ENCODE measurements at regions not wholly inside any gene's neighbourhood (a gene's known extent, or its start where the extent isn't known, plus 50 kb on each side); places are given as distances from the start of the nearest gene placed in this dataset.
"Not testable (repeated sequence)": the region's sequence is repeated elsewhere in the genome, so short reads cannot be mapped to it uniquely, and the experiment has no call there.

DNA sequence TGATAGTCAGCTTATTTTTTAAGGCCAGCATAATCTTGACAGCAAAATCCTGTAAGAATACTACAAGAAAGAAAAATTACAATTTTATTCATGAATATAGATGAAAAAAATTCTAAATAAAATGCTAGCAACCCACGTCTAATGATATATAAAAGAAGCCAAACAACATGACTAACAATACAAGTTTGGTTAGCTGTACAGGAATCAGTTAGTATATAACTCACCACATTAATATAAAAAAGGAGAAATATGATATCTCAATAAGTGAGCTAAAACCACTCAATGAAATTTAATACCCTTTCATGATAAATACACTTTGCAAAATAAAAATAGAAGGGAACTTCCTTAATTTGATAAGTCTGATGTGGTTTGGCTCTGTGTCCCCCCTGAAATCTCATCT is 139.7 kb upstream of the MAN2A1 start:
- DNase-seq: no peak
- Histone ChIP-seq H3K4me1 (no peaks in the 10 kb centered on the region), H3K27me3 (no peaks in the 10 kb centered on the region), H3K27ac (no peak overlapping the region), H3K4me3 (no peak overlapping the region), H3K9me3 (no peaks in the 10 kb centered on the region), H3K36me3 (no peaks in the 10 kb centered on the region)
- TF ChIP-seq, protein P1, sequence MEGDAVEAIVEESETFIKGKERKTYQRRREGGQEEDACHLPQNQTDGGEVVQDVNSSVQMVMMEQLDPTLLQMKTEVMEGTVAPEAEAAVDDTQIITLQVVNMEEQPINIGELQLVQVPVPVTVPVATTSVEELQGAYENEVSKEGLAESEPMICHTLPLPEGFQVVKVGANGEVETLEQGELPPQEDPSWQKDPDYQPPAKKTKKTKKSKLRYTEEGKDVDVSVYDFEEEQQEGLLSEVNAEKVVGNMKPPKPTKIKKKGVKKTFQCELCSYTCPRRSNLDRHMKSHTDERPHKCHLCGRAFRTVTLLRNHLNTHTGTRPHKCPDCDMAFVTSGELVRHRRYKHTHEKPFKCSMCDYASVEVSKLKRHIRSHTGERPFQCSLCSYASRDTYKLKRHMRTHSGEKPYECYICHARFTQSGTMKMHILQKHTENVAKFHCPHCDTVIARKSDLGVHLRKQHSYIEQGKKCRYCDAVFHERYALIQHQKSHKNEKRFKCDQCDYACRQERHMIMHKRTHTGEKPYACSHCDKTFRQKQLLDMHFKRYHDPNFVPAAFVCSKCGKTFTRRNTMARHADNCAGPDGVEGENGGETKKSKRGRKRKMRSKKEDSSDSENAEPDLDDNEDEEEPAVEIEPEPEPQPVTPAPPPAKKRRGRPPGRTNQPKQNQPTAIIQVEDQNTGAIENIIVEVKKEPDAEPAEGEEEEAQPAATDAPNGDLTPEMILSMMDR (IDR thresholded peaks at IDR 0.05): no peak
- TF ChIP-seq POLR2A (IDR thresholded peaks at IDR 0.05): no peak

DNA sequence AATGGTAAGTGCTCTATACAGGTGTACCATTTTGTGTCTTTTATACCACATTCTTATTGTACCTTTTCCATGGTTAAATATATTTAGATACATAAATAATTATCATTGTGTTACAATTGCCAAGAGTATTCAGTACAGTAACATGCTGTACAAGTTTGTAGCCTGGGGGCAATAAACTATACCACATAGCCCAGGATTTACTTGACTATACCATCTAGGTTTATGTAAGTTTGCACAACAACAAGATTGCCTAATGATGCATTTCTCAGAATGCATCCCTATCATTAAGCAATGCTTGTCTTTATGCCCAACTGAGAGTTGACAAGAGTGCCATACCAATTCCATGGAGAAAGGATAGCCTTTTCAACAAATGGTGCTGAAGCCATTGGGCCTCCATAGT is 136.7 kb upstream of the PJA2 start:
- Histone ChIP-seq H3K9me3 (no peaks in the 10 kb centered on the region), H3K27me3 (no peaks in the 10 kb centered on the region), H3K4me3 (no peak overlapping the region), H3K4me1 (no peaks in the 10 kb centered on the region), H3K27ac (no peak overlapping the region), H3K36me3 (no peaks in the 10 kb centered on the region)
- DNase-seq: no peak
- TF ChIP-seq POLR2A (IDR thresholded peaks at IDR 0.05): no peak
- TF ChIP-seq, protein P1 (IDR thresholded peaks at IDR 0.05): no peak

DNA sequence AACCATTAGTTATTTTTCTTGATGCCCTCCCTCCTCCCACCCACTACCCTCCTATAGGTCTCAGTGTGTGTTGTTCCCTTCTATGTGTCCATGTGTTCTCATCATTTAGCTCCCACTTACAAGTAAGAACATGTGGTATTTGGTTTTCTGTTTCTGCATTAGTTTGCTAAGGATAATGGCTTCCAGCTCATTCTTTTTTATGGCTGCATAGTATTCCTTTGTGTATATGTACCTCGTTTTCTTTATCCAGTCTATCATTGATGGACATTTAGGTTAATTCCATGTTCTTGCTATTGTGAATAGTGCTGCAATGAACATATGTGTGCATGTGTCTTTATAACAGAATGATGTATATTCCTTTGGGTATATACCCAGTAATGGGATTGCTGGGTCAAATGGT is 135.1 kb upstream of the PJA2 start:
- H3K27ac ChIP-seq: not testable (repeated sequence)

DNA sequence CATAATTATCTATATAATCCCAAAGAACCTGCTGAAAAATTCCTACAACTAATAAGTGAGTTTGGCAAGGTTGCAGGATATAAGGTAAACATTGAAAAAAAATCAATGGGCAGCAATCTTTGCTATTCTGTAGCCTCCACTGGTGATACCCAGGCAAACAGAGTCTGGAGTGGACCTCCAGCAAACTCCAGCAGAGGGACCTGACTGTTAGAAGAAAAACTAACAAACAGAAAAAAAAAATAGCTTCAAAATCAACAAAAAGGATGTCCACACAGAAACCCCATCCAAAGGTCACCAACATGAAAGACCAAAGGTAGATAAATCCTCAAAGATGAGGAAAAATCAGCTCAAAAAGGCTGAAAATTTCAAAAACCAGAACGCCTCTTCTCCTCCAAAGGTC is 128.9 kb upstream of the PJA2 start:
- not testable (repeated sequence) for H3K9me3 ChIP-seq, DNase-seq, H3K36me3 ChIP-seq, H3K27ac ChIP-seq, H3K4me3 ChIP-seq, H3K27me3 ChIP-seq, H3K4me1 ChIP-seq

More for the DNA sequence above, 135.1 kb upstream of the PJA2 start:
- not testable (repeated sequence) for H3K4me3 ChIP-seq, H3K9me3 ChIP-seq, H3K27me3 ChIP-seq, H3K4me1 ChIP-seq, DNase-seq, H3K36me3 ChIP-seq

DNA sequence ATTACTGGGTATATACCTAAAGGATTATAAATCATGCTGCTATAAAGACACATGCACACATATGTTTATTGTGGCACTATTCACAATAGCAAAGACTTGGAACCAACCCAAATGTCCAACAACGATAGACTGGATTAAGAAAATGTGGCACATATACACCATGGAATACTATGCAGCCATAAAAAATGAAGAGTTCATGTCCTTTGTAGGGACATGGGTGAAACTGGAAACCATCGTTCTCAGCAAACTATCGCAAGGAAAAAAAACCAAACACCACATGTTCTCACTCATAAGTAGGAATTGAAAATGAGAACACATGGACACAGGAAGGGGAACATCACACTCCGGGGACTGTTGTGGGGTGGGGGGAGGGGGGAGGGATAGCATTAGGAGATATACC is 125.3 kb upstream of the PJA2 start:
- not testable (repeated sequence) for H3K27me3 ChIP-seq, H3K9me3 ChIP-seq, H3K27ac ChIP-seq, H3K4me1 ChIP-seq, H3K36me3 ChIP-seq, DNase-seq, H3K4me3 ChIP-seq

DNA sequence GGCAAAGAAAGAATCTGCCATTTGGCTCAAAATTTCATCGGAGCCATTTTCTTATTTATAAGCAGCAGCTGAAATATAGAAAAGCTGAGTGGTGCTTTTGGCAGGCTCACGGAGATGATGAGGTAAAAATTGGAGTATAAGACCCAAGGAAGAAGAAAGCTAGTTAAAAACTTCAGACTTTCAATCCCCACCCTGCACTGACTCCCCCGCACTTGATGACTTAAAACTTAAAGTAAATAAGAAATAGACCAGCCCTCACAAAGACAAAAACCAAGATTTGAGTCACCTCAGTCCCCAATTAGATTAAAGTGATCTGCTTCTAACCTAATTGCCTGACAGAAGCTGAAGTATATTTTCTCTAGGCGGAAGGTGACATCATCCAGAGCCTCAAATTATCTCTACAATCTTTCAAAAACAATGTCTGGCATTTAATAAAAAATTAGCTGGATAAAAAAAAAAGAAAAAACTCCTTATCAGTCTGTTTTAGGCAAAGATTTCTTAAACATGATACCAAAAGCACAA is 124.0 kb upstream of the PJA2 start:
- DNase-seq: no peak
- Histone ChIP-seq H3K4me1 (no peaks in the 10 kb centered on the region), H3K36me3 (no peaks in the 10 kb centered on the region), H3K4me3 (no peak overlapping the region), H3K27me3 (no peaks in the 10 kb centered on the region), H3K9me3 (no peaks in the 10 kb centered on the region), H3K27ac (no peak overlapping the region)
- TF ChIP-seq, protein P1 (IDR thresholded peaks at IDR 0.05): no peak
- no peak for TF ChIP-seq POLR2A (IDR thresholded peaks at IDR 0.05)

DNA sequence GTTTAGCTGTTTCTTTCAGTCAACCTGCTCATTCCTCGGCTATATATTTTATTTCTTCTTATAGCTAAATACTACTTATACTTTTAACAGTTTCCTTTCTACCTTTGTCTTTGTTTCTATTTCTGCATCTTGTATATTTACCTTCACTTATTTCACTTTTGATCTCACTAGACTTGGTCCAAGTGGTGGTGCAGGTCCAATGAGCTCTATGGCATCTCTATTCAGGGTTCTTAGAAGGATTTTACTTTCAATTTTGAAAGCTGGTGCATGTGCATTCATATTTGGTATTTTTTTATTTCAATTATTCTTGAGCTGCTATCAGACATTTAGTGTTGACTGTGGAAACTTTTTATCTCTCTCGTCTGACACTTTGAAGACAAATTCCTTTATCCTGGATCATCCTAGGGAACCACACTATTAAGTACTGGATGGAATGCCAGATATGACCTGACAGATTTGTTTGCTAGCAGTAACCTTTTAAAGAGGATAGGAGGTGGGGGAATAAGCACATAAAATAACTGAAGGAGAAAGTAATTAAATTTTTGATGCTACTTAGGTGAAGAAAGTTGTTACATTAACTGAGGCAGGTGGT is 123.1 kb upstream of the PJA2 start:
- H3K27me3 ChIP-seq: no peaks in the 10 kb centered on the region
- H3K27ac ChIP-seq: no peak overlapping the region
- no peak overlapping the region for H3K4me3 ChIP-seq
- H3K9me3 ChIP-seq: no peaks in the 10 kb centered on the region
- TF ChIP-seq POLR2A (IDR thresholded peaks at IDR 0.05): no peak
- TF ChIP-seq, protein P1 (IDR thresholded peaks at IDR 0.05): no peak
- no peaks in the 10 kb centered on the region for H3K4me1 ChIP-seq
- DNase-seq: no peak
- no peaks in the 10 kb centered on the region for H3K36me3 ChIP-seq

Measured in Peyer's patch (tissue), 4 donors.